CD4-positive, CD25-positive, alpha-beta regulatory T cell (primary cell): ENCODE measurements at regions not wholly inside any gene's neighbourhood (a gene's known extent, or its start where the extent isn't known, plus 50 kb on each side); places are given as distances from the start of the nearest gene placed in this dataset.
A peak's percentile ranks its signal among the peaks of the same experiment; 100 is the strongest.

ENCODE experiments used
- ATAC-seq, 2 donors: fragments of 150-1000 bp; cut with Tn5 transposase; one replicate each; pipeline ENCODE4 v1.10.0; 2021; ENCODE audit warnings: low read depth in 2 of 2, moderate number of reproducible peaks in 2 of 2, moderate library complexity in 1 of 2
- DNase-seq, 3 donors: peaks; one replicate each; pipeline versions ENCODE4 v3.0.0 to v3.0.0-alpha.2; 2012 to 2022; ENCODE audit warnings: mixed read lengths in 1 of 3
- H3K27ac ChIP-seq: one replicate; pipeline ENCODE4 v1.7.0; 2013; ENCODE audit warnings: mild to moderate bottlenecking, low read length; ENCODE audit not compliant: insufficient read depth, poor library complexity, severe bottlenecking
- H3K27me3 ChIP-seq: one replicate; pipeline ENCODE4 v1.7.0; 2013; ENCODE audit warnings: low read length; ENCODE audit not compliant: control insufficient read depth, insufficient read depth
- H3K36me3 ChIP-seq: one replicate; pipeline ENCODE4 v1.7.0; 2013; ENCODE audit warnings: mild to moderate bottlenecking, low read length, moderate library complexity; ENCODE audit not compliant: control insufficient read depth, insufficient read depth
- H3K4me1 ChIP-seq: 2 replicates; pipeline ENCODE4 v1.7.0; 2013; ENCODE audit warnings: mild to moderate bottlenecking, low read length; ENCODE audit not compliant: insufficient read depth, control insufficient read depth, poor library complexity, severe bottlenecking
- H3K4me3 ChIP-seq: one replicate; pipeline ENCODE4 v1.7.0; 2013; ENCODE audit warnings: low read depth, mild to moderate bottlenecking, low read length, moderate library complexity
- H3K9me3 ChIP-seq, 2 experiments: 1 replicate in 1 of 2; 2 replicates in 1 of 2; pipeline ENCODE4 v1.7.0; 2013; ENCODE audit warnings: low read length in 2 of 2, mild to moderate bottlenecking in 1 of 2, moderate library complexity in 1 of 2; ENCODE audit not compliant: control insufficient read depth in 2 of 2
- H3K27ac Mint-ChIP-seq, 3 donors: one replicate each; pipeline ENCODE4 v1.8.0; 2020 to 2022; ENCODE audit warnings: mild to moderate bottlenecking in 3 of 3, mixed read lengths in 3 of 3, moderate library complexity in 2 of 3
- H3K27me3 Mint-ChIP-seq: one replicate; pipeline ENCODE4 v1.8.0; 2022; ENCODE audit warnings: mild to moderate bottlenecking, mixed read lengths
- H3K36me3 Mint-ChIP-seq: one replicate; pipeline ENCODE4 v1.8.0; 2020; ENCODE audit warnings: mixed read lengths
- H3K4me1 Mint-ChIP-seq, 4 donors: one replicate each; pipeline ENCODE4 v1.8.0; 2020 to 2022; ENCODE audit warnings: mixed read lengths in 4 of 4, mild to moderate bottlenecking in 1 of 4
- H3K4me3 Mint-ChIP-seq, 4 donors: one replicate each; pipeline ENCODE4 v1.8.0; 2020 to 2022; ENCODE audit warnings: mild to moderate bottlenecking in 4 of 4, mixed read lengths in 4 of 4, moderate library complexity in 3 of 4
- H3K9me3 Mint-ChIP-seq, 7 donors: one replicate each; pipeline ENCODE4 v1.8.0; 2020 to 2022; ENCODE audit warnings: mixed read lengths in 7 of 7, mild to moderate bottlenecking in 3 of 7, moderate library complexity in 2 of 7

DNA sequence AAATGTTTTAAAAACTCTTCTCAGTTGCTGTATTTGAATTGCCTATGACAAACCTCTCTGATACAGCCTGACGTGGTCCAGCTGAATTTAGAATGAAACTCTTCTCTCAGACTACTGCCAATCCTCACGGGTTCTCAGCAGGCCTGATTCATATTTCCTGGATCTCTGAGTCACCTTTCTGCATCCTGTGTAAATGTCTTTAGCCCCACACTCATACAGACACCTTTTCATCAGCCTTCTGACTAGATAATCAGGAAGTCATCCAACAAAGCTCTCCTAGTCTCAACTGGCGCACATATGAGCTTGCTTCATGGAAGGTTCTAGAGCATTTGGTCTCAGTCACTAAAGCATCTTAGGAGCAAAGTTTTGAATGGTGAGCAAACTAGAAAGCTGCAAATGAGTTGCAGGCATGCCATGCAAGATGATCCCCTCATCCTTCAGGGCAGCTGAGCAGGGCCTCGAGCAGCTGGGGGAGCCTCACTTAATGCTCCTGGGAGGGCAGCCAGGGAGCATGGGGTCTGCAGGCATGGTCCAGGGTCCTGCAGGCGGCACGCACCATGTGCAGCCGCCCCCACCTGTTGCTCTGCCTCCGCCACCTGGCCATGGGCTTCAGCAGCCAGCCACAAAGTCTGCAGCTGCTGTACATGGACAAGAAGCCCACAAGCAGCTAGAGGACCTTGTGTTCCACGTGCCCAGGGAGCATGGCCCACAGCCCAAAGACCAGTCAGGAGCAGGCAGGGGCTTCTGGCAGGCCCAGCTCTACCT lies 182.8 kb downstream of the ARHGAP12 start:
- H3K9me3 Mint-ChIP-seq, result no peaks in the 10 kb centered on the region
- Histone ChIP-seq H3K27ac (no peak overlapping the region), H3K4me3 (no peak overlapping the region), H3K36me3 (no peaks in the 10 kb centered on the region), H3K27me3 (no peaks in the 10 kb centered on the region), H3K9me3 (no peaks in the 10 kb centered on the region), H3K4me1 (peaks cover 5% of the 10 kb centered on the region)
- DNase-seq (peak in 1 of 3 donors; percentile 80), ATAC-seq (peak; percentile 96 to 98)
- no peaks in the 10 kb centered on the region for H3K27me3 Mint-ChIP-seq
- H3K27ac Mint-ChIP-seq, result peak overlapping the region in 2 of 3 donors; percentile 58 to 60
- no peaks in the 10 kb centered on the region for H3K36me3 Mint-ChIP-seq
- H3K4me1 Mint-ChIP-seq, result peaks cover 0 to 8% (median 5%) of the 10 kb centered on the region in 4 donors
- no peak overlapping the region for H3K4me3 Mint-ChIP-seq

GRCh38 chr10:31744025-31744424 lies 184.6 kb downstream of the ARHGAP12 start:
- no peaks in the 10 kb centered on the region for H3K36me3 ChIP-seq
- Mint-ChIP-seq H3K27ac (peak overlapping the region in 1 of 3 donors; percentile 71), H3K4me3 (no peak overlapping the region), H3K36me3 (no peaks in the 10 kb centered on the region), H3K4me1 (peaks cover 0 to 8% (median 5%) of the 10 kb centered on the region in 4 donors), H3K9me3 (no peaks in the 10 kb centered on the region), H3K27me3 (no peaks in the 10 kb centered on the region)
- DNase-seq (no peak), ATAC-seq (no peak)
- H3K4me1 ChIP-seq, result peaks cover 5% of the 10 kb centered on the region
- H3K27ac ChIP-seq, result no peak overlapping the region
- no peaks in the 10 kb centered on the region for H3K9me3 ChIP-seq
- no peaks in the 10 kb centered on the region for H3K27me3 ChIP-seq
- H3K4me3 ChIP-seq, result no peak overlapping the region

DNA sequence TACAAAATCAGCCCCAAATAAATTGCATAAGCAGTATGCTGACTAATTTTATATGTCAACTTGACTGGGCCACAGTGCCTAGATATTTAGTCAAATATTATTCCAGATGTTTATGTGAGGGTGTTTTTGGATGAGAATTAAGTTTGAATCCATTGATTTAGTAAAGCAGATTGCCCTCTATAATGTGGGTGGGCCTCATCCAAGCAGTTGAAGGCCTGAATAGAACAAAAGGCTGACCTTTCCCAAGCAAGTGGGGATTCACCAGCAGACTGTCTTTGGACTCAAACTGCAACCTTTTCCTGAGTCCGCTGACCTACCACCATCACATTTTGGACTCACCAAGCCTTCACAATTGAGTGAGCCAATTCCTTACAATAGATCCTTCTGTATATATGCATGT lies 186.4 kb downstream of the ARHGAP12 start:
- no peak overlapping the region for H3K27ac Mint-ChIP-seq

DNA sequence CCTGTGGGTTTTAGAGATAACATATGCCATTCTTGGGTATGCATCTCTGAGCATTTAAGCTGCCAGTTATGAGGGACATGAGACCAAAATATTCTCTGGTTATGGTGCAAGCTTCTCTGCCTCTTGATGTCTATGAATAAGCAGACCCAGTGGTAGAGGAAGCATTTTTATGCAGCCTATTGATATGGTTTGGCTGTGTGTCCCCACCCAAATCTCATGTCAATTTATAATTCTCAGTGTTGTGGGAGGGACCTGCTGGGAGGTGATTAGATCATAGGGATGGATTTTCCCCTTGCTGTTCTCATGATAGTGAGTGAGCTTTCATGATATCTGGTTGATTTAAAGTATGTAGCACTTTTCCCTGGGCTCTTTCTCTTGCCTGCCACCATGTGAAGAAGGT lies 187.2 kb downstream of the ARHGAP12 start:
- DNase-seq, result no peak
- H3K9me3 ChIP-seq, result no peaks in the 10 kb centered on the region
- H3K4me1 Mint-ChIP-seq, result peaks cover 0 to 8% (median 5%) of the 10 kb centered on the region in 4 donors
- H3K4me3 Mint-ChIP-seq, result no peak overlapping the region
- peaks cover 0 to 7% (median 4%) of the 10 kb centered on the region in 7 donors for H3K9me3 Mint-ChIP-seq
- H3K4me3 ChIP-seq, result no peak overlapping the region
- H3K4me1 ChIP-seq, result peaks cover 5% of the 10 kb centered on the region
- H3K36me3 ChIP-seq, result no peaks in the 10 kb centered on the region
- no peak for ATAC-seq
- H3K36me3 Mint-ChIP-seq, result no peaks in the 10 kb centered on the region
- no peaks in the 10 kb centered on the region for H3K27me3 ChIP-seq
- peaks cover 4% of the 10 kb centered on the region for H3K27me3 Mint-ChIP-seq
- H3K27ac Mint-ChIP-seq, result no peak overlapping the region
- no peak overlapping the region for H3K27ac ChIP-seq

More for the DNA sequence above, 186.4 kb downstream of the ARHGAP12 start:
- Histone ChIP-seq H3K27ac (no peak overlapping the region), H3K9me3 (no peaks in the 10 kb centered on the region), H3K27me3 (no peaks in the 10 kb centered on the region), H3K36me3 (no peaks in the 10 kb centered on the region), H3K4me3 (no peak overlapping the region), H3K4me1 (peaks cover 5% of the 10 kb centered on the region)
- DNase-seq, result no peak
- Mint-ChIP-seq H3K4me1 (peaks cover 0 to 8% (median 5%) of the 10 kb centered on the region in 4 donors), H3K4me3 (no peak overlapping the region), H3K36me3 (no peaks in the 10 kb centered on the region), H3K9me3 (peaks cover 0 to 2% (median 0%) of the 10 kb centered on the region in 7 donors), H3K27me3 (peaks cover 4% of the 10 kb centered on the region)
- ATAC-seq, result no peak

DNA sequence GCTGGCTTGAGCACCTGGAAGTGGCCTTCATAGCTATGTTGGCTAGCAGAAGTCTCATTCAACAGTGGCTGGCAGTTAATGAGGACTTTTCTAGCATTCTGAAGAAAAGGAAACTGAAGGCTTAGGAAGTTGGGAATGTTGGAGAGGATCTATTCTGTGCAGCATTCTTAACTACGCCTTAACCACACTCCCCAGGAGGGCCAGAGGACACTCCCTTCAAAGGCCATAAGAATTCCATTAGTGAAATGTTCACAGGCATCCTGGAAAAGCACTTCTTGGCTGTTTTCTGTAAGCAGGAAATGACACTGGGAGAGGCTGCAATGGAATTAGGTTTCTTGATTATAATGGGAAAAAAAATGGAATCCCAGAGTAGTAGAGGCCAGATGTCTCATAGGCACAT lies 188.9 kb downstream of the ARHGAP12 start:
- Histone ChIP-seq H3K36me3 (no peaks in the 10 kb centered on the region), H3K27me3 (no peaks in the 10 kb centered on the region), H3K4me3 (no peak overlapping the region), H3K9me3 (no peaks in the 10 kb centered on the region), H3K27ac (no peak overlapping the region), H3K4me1 (no peaks in the 10 kb centered on the region)
- DNase-seq (no peak), ATAC-seq (no peak)
- Mint-ChIP-seq H3K4me3 (no peak overlapping the region), H3K36me3 (no peaks in the 10 kb centered on the region), H3K9me3 (peaks cover 0 to 10% (median 6%) of the 10 kb centered on the region in 7 donors), H3K4me1 (no peaks in the 10 kb centered on the region), H3K27ac (no peak overlapping the region), H3K27me3 (peaks cover 4% of the 10 kb centered on the region)

GRCh38 chr10:31739146-31739545 lies 189.5 kb downstream of the ARHGAP12 start:
- no peaks in the 10 kb centered on the region for H3K36me3 ChIP-seq
- H3K27me3 Mint-ChIP-seq, result peaks cover 4% of the 10 kb centered on the region
- no peak overlapping the region for H3K4me3 ChIP-seq
- no peaks in the 10 kb centered on the region for H3K27me3 ChIP-seq
- H3K27ac Mint-ChIP-seq, result no peak overlapping the region
- H3K9me3 ChIP-seq, result no peaks in the 10 kb centered on the region
- no peaks in the 10 kb centered on the region for H3K4me1 Mint-ChIP-seq
- ATAC-seq (no peak), DNase-seq (no peak)
- H3K9me3 Mint-ChIP-seq, result peaks cover 0 to 10% (median 6%) of the 10 kb centered on the region in 7 donors
- no peaks in the 10 kb centered on the region for H3K4me1 ChIP-seq
- no peak overlapping the region for H3K4me3 Mint-ChIP-seq
- H3K36me3 Mint-ChIP-seq, result no peaks in the 10 kb centered on the region
- H3K27ac ChIP-seq, result no peak overlapping the region

- Histone ChIP-seq H3K27ac (no peak overlapping the region), H3K9me3 (no peaks in the 10 kb centered on the region), H3K27me3 (peaks cover 13% of the 10 kb centered on the region), H3K36me3 (no peaks in the 10 kb centered on the region), H3K4me3 (no peak overlapping the region), H3K4me1 (no peaks in the 10 kb centered on the region)
- DNase-seq, result no peak
- no peak overlapping the region for H3K4me3 Mint-ChIP-seq
- H3K9me3 Mint-ChIP-seq, result peaks cover 0 to 6% (median 2%) of the 10 kb centered on the region in 7 donors
- ATAC-seq, result no peak
- no peaks in the 10 kb centered on the region for H3K36me3 Mint-ChIP-seq
- peaks cover 4% of the 10 kb centered on the region for H3K27me3 Mint-ChIP-seq
- H3K4me1 Mint-ChIP-seq, result no peaks in the 10 kb centered on the region
- no peak overlapping the region for H3K27ac Mint-ChIP-seq
Measured at GRCh38 chr10:31731711-31732110, 196.9 kb downstream of the ARHGAP12 start.

DNA sequence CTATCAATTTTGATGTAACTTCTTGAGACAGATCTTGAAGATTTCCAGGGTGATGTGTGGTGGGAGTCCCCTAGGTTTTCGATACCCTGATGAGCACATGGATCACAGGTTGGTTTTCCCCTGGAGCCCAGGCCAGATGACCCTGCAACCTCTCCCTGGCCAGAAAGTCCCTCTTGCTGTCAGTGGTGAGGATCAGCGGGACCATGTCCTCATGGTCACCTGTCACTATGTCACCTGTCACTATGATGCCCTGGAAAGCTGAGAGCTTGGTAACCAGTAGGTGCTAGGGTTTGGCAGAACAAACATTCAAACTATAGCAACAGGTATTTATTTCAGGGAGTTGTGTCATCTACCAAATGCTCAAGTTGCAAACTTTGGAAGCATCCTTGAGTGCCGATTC lies 197.9 kb downstream of the ARHGAP12 start:
- Histone ChIP-seq H3K4me1 (no peaks in the 10 kb centered on the region), H3K36me3 (no peaks in the 10 kb centered on the region), H3K27me3 (peaks cover 13% of the 10 kb centered on the region), H3K4me3 (no peak overlapping the region), H3K27ac (no peak overlapping the region), H3K9me3 (no peaks in the 10 kb centered on the region)
- Mint-ChIP-seq H3K27ac (no peak overlapping the region), H3K4me1 (no peaks in the 10 kb centered on the region), H3K4me3 (no peak overlapping the region), H3K27me3 (peaks cover 4% of the 10 kb centered on the region), H3K36me3 (no peaks in the 10 kb centered on the region), H3K9me3 (peaks cover 0 to 6% (median 2%) of the 10 kb centered on the region in 7 donors)
- no peak for ATAC-seq
- no peak for DNase-seq
